GM21619 (cell line): ENCODE measurements at regions not wholly inside any gene's neighbourhood (a gene's known extent, or its start where the extent isn't known, plus 50 kb on each side); places are given as distances from the start of the nearest gene placed in this dataset.
"Not testable (repeated sequence)": the region's sequence is repeated elsewhere in the genome, so short reads cannot be mapped to it uniquely, and the experiment has no call there.

Source experiments
- ATAC-seq: cut with Tn5 transposase; IDR thresholded peaks from one replicate; pipeline ENCODE4 v1.9.1; 2021; ENCODE audit not compliant: unreplicated experiment

DNA sequence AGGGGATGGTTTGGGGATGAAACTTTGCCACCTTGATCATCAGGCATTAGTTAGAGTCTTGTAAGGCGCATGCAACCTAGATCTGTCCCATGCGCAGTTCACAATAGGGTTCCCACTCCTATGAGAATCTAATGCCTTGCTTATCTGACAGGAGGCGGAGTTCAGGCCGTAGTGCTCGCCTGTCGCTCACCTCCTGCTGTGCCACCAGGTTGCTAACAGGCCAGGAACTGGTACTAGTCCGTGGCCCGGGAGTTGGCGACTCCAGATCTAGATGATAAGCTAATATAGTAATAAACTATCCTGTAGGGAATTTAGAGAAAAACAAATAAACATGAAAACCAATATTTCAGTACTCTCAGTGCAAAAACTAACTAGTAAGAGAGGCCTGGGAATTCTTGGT lies 155.4 kb upstream of the ANO5 start:
- ATAC-seq: no peak

DNA sequence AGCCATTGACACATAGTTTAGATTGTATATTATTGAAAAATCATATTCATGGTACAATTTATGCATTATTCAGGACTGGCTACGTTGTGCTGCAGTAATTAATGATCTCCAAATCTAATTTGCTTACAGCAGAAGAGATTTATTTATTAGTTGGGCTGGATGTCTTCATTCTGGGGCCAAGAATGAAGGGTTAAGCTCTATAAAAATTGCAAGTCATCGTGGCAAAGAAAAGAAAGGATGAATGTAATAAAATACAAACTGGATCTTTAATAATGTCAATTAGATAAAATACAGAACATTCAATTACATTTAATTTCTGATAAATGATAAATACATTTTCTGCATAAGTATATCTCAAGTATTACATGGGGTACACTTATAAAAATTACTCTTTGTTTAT lies 151.8 kb upstream of the ANO5 start:
- no peak for ATAC-seq

DNA sequence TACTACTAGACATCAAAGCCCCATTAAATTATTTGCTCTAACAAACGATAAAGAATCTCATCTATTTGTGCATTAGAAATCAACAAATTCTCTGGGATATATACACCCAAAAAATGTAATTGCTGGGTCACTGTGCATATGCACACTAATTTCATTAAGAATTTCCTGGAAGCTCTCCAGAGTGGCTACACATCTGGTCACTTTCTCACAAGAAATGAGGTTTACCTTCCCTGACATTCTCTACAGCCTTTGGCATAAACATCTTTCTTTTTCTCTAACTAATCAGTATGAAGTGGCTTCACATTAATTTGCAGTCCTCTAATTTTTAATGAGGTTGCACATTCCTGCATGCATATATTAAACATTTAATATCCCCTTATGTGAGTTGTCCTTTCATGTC lies 150.8 kb upstream of the ANO5 start:
- ATAC-seq: no peak

DNA sequence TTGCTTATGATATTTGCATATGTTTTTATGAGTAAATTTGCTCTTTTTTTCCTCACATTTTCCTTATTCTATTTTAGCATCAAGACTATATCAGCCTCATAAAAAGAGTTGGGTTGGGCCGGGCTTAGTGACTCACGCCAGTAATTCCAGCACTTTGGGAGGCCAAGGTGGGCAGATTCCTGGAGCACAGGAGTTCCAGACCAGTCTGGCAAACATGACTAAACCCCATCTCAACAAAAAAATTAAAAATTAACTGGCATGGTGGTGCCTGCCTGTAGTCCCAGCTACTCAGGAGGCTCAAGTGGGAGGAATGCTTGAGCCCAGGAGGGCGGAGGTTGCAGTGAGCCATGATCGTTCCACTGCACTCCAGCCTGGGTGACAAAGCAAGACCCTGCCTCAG lies 148.8 kb upstream of the ANO5 start:
- ATAC-seq: no peak

DNA sequence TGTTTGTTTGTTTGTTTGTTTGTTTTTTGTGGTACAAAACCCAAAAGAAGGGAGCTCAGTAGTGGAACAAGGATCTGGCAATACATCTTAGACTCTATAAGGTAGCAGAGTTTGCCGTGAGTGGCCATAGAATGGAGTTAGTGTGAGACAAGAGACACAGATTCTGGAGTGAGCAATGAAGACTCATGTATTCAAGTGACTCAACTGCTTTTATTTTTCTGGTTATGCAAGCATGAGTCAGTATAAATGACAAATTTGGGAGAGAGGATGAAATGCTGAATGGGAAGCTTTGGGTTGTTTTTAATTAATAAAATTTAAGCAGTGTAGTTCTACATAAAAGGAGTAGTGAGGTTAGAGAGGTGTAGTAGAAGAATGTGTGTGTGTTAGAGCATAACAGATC lies 143.6 kb upstream of the ANO5 start:
- no peak for ATAC-seq

DNA sequence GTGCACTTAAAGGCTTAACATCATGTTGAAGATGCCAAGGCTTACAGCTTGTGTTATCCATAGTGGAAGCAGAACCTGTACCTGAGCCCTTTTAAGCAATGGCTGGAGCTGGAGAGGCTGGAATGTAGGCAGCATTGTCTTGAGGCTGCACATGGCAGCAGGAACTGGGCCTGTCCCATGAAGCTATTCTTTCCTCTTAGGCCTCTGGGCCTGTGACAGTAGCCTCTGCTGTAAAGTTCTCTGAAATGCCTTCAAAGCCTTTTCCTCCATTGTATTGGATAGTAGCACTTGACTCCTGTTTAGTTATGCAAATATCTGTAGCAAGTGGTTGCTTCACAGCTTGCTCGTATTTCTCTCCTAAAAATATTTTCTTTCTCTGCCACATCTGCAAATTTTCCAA lies 127.4 kb upstream of the ANO5 start:
- no peak for ATAC-seq

DNA sequence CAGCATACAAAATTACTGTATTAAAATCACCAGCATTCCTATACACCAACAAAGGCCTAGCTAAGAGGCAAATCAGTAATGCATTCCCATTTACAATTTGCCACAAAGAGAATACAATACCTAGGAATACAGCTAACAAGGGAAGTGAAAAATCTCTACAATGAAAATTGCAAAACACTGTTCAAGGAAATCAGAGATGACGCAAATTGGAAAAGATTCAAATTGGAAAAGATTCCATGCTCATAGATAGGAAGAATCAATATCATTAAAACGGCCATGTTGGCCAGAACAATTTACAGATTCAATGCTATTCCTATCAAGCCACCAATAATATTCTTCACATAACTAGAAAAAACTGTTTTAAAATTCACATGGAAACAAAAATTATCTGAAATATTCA lies 123.0 kb upstream of the ANO5 start:
- no peak for ATAC-seq

DNA sequence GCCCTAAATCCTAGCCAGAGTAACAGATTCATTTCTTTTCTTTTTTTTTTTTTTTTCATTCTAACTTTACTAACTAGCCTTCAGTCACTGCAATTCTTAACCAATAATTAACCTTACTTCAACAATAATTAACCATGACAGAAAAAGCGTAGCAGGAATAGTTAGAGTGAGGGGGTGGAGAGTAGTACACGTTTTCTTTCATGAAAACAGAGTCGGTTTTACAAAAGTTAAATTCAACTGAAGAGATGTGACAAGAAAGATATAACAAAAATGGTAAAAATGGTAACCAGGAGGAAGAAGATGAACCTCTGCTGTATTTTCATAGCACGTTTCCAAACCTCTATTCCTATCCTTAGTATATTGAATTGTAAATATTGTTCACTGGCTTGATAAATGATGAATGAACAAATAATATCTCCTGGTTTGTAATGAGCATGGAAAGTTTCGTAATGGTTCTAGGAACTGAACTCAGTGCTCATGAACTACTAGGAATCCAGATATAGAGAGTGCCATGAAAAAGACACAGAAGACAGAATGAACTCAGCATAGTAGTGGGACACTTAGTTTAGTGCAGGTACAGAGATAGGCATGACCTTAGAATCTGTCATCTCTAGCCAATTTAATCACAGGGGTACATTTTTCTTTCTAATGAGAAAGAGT lies 116.5 kb upstream of the ANO5 start:
- no peak for ATAC-seq

DNA sequence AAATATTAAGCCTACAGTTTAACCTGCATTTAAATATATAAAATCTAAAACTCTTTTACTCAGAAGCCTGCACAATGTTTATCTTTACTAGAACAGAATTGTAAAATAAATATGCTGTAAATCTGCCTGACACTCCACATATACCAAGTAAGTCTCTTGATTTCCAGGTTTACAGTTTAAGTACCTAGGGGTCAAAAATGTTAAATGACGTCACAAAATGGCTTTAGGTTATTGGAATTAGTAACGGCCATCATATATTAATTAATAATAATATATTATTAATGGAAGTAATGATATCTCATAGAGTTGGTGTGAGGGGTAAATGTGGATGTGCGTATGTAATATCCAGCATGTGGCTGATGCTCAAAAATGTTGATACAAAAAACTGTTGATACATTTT lies 114.8 kb upstream of the ANO5 start:
- no peak for ATAC-seq

DNA sequence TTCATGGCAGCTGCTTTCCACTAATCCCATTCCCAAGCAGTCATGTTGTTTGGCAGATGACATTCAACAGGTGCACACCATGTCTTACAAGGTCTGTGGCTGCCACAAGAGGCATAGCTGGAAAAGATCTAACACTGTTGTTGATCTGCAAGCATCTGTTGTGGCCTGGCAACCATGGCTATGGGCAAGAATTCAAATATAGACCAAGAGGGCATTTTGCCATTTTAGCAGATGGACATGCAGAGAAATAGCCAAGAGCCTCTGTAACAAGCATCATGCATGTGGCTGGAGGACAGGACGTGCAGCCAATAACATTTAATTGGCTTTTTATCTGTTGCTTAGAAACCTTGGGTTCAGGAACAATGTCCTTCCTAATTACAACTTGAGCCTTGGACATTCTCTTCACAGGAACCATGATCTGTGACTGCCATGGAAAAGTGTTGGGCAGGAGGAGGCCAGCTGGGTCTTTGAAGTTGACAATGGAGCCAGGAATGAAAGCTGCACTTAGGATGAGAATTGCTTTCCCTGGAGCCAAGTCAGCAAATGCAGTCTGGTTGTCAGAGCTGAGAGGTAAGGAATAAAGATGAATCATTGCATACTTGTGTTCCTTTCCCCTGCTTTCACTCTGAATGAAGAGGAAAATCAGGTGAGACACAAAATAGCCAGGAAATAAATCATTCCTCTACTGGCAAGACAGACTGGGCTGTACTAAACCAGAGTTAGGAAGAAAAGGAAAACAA lies 113.6 kb upstream of the ANO5 start:
- no peak for ATAC-seq

DNA sequence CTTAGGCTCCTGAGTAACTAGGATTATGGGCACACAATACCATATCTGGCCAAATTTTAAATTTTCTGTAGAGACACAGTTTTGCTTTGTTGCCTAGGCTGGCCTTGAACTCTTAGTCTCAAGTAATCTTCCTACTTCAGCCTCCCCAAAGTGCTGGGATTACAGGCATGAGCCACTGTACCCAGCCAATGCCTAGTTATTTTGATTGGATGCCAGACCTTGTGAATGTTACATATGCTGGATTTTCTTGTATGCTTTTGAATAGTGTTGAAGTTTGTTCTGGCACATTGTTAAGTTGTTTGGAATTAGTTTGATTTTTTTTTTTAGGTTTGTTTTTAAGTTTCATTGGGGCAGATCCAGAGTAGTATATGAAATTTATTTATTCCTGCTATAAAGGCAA lies 110.7 kb upstream of the ANO5 start:
- ATAC-seq: no peak

DNA sequence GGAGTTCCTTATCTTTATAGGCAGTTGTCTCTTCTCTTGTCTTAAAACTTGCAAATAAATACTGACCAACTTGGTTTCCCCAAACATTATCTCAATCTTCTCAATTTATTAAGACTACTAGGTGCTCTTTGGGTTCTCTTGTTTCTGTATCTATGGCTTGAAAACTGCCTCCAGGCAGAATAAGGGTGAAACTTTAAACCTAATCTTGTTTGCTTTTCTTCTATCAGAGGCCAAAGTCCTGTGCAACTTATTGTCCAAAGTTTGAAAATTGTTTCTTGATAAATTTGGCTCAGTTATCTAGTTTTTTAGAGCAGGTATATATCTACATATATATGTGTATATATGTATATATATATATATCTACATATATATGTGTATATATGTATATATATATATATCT lies 110.1 kb upstream of the ANO5 start:
- ATAC-seq: no peak

DNA sequence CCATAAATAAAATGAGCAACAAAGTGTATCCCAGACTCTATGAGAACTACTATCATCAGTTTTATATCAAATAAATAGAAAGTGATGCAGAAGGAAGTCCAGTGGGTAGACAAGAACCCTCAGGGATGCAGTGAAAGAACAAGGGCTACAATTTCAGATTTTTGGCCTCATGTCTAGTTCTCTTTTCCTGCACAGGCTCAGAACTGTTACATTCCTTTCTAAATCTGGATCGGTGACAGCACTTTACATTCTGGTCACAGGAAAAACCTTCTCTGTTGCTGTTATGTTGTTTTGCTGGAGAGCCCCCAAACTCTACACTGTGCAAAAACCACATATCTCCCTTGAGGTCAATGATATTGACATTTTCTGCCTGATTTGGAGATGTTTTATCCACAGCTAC lies 108.8 kb upstream of the ANO5 start:
- no peak for ATAC-seq

DNA sequence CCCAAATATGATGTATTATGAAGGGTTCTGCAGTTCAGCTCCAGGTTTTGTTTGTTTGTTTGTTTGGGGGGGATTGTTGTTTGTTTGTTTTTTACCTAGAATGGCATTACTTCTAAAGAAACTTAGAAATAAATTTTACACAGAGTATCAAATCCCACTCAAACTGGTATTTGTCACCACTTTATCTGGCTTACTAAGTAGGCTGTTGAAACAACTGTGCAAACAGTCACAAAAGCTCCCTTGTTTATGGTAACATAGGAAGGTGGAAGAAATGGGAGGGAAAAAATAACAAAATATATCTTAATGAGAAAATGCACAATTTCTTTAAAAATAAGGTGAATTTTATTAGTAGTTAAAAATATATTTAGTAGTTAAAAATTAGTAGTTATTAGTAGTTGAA lies 108.3 kb upstream of the ANO5 start:
- ATAC-seq: no peak

DNA sequence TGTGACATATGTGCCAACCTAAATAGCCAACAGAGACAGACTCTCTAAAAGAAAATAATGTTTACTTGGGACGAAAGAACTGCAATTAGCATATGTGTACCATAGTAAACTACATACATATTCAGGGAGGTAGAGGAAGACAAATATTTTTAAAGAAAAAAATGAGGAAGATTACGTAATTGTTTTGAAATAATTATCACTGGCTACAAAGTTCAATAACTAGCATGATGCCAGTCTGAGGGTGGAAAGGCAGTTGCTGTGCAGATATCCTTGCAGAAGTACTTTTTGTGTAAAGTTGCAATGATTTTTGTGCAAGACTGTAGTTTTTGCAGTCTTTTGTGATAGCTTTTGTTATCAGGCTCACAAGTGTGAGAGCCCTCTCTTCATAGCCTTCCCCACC lies 103.3 kb upstream of the ANO5 start:
- no peak for ATAC-seq

DNA sequence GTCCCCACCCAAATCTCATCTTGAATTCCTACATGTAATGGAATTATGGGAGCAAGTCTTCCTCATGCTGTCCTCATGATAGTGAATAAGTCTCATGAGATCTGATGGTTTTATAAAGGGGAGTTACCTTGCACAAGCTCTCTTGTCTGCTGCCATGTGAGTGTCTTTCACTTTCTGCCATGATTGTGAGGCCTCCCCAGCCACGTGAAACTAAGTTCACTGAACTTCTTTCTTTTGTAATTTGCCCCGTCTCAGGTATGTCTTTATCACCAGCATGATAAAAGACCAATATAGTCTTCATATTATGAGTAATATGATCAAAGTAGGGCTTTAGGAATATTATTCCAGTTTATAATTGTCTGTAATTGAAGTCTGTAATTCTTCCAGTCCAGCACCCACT lies 86.3 kb upstream of the ANO5 start:
- no peak for ATAC-seq

DNA sequence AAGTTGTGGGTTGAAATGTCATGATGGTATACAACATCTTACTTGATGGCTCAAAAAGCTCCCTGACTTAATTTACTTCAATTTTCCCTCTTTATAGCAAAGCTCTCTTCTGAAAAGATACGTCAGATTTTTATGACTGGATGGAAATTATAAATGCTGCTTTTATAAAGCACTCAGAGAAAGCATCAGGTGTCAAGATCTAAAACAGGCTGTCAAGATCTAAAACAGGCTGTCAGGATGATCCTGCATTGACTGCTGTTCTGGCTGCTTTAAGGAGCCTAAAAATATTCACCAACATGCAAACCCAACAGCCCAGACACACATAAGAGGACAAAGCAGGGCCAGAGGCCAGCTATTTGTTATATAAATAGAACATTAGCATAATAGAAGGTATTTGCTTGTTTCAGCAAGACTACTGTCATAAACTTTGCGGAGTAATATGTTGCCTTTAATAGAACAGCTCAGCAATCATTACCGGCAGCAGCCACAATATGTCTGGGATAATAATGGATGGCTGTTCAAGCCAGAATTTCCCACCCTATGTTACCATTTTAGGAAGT lies 77.3 kb upstream of the ANO5 start:
- ATAC-seq: no peak

DNA sequence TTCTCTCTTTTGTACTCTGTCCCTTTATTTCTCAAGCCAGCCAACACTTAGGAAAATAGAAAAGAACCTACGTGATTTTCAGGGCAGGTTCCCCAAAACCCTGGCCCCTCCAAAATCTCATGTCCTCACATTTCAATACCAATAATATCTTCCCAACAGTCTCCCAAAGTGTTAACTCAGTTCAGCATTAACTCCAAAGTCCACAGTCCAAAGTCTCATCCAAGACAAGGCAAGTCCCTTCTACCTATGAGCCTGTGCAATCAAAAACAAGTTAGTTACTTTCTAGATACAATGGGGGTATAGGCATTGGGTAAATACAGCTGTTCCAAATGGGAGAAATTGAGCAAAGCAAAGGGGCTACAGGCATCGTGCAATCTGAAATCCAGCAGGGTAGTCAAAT lies 64.9 kb upstream of the ANO5 start:
- ATAC-seq: not testable (repeated sequence)

DNA sequence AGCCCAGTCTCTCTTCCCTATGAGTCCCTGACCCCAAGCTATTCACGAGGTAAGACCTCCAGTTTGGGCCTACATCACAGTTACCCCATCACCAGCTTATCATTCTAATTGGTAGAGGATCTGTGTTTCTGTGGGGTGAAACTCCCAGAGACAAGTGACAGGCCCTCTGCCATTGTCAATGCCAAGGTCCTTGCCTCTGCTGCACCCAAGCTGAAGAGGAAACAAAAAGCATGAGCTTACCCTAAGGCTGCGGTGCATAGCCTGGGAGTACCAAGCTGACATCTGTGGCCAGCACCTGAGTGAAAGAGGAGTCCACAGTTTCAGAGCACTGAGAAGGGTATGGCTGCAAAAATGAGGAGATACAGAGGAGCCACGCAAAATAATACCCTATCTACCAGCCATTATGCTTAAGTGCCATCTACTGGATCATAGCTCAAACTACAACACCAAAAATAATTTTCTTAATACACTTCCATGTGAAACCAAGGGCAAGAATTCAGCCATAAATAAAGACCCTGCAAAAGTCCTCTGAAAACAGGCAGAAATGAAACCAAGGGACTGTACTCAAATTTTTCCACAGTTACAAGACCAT lies 62.3 kb upstream of the ANO5 start:
- ATAC-seq: no peak

DNA sequence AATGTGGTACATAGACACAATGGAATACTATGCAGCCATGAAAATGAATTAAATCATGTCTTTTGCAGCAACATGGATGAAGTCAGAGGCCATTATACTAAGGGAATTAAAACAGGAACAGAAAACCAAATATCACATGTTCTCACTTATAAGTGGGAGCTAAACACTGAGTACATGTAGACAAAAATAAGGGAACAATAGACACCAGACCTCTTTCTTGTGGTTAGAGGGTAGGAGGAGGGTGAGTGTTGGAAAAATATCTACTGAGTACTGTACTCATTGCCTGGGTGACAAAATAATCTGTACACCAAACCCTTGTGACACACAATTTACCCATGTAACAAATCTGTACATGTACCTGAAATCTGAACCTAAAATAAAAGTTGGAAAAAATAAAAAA lies 59.1 kb upstream of the ANO5 start:
- no peak for ATAC-seq

DNA sequence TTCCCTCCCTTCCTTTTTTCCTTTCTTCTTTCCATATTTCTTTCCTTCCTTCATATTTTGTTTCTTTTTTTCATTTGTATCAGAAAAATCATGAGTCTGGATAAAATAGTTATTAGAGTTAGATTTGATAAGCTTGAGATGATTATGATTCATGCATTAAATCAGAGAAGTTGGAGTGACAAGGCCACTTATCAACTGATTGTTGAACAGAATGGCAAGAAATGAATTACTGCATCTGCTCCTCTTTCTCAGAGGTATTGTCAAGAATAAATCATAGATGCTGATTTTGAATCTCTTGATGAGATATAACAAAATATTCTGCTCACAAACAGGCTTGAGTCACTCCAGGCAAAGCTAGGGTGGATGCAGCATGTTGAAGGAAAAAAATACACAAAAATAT lies 54.6 kb upstream of the ANO5 start:
- ATAC-seq: no peak
